Panc1 (cell line): ENCODE measurements at regions not wholly inside any gene's neighbourhood (a gene's known extent, or its start where the extent isn't known, plus 50 kb on each side); places are given as distances from the start of the nearest gene placed in this dataset.

Experiments
- ATAC-seq: fragments of 200-7000 bp; cut with Tn5 transposase; 2 replicates; pipeline ENCODE4 v1.9.1; 2020; ENCODE audit warnings: mild to moderate bottlenecking, moderate library complexity
- BruUV-seq: library from RNA; stranded (reverse); fragments of 400-500 nt; replicated peaks from 2 replicates; lab custom pipeline; 2021; lab: Mats Ljungman, UMichigan
- CTCF ChIA-PET: fragments of 300-600 bp; sonication (Branson Sonifier 250); formaldehyde crosslinking; loops from one replicate; lab custom pipeline; 2022; ENCODE audit warnings: antibody characterized with exemption; lab: Charles Lee
- POLR2A ChIA-PET: fragments of 300-600 bp; sonication (Branson Sonifier 250); formaldehyde crosslinking; loops from one replicate; lab custom pipeline; 2022; ENCODE audit warnings: antibody characterized with exemption; lab: Charles Lee
- DNase-seq: peaks from one replicate; pipeline ENCODE4 v3.0.0-alpha.2; 2010; ENCODE audit warnings: low read depth, low spot score
- H3K27ac ChIP-seq: 2 replicates; pipeline ENCODE4 v1.5.1; 2011; ENCODE audit warnings: mild to moderate bottlenecking, low read length, inconsistent platforms
- H3K27me3 ChIP-seq: fragments of 200-500 bp; sonication (Bioruptor generic); 2 replicates; pipeline ENCODE4 v1.6.0; 2014; ENCODE audit warnings: low read length, inconsistent platforms; ENCODE audit not compliant: control insufficient read depth, insufficient read depth
- H3K36me3 ChIP-seq: fragments of 200-500 bp; sonication (Bioruptor generic); 2 replicates; pipeline ENCODE4 v1.5.1; 2014; ENCODE audit warnings: inconsistent platforms, mild to moderate bottlenecking, low read length, moderate library complexity; ENCODE audit not compliant: control insufficient read depth, insufficient read depth
- H3K4me1 ChIP-seq: 2 replicates; pipeline ENCODE4 v1.5.1; 2011; ENCODE audit warnings: inconsistent platforms, mild to moderate bottlenecking, low read length, moderate library complexity; ENCODE audit not compliant: control insufficient read depth, insufficient read depth
- H3K4me3 ChIP-seq, 2 experiments: 2 replicates each; pipeline ENCODE4 v1.5.1; 2011 to 2012; ENCODE audit warnings: low read depth in 2 of 2, low read length in 2 of 2, mild to moderate bottlenecking in 2 of 2, inconsistent platforms in 1 of 2, moderate library complexity in 1 of 2
- H3K9me3 ChIP-seq: fragments of 200-500 bp; sonication (Bioruptor generic); 2 replicates; pipeline ENCODE4 v1.5.1; 2014; ENCODE audit warnings: low read depth, mild to moderate bottlenecking, inconsistent platforms, low read length, moderate library complexity; ENCODE audit not compliant: control insufficient read depth, insufficient read depth
- CTCF ChIP-seq: fragments of 450-650 bp; IDR thresholded peaks from 2 replicates; pipeline ENCODE4 v1.5.1; 2017; ENCODE audit warnings: mild to moderate bottlenecking
- POLR2AphosphoS5 ChIP-seq: IDR thresholded peaks from 2 replicates; pipeline ENCODE4 v1.6.1; 2012; ENCODE audit warnings: mild to moderate bottlenecking, low read depth, low read length, moderate library complexity
- SIN3A ChIP-seq: IDR thresholded peaks from 2 replicates; pipeline ENCODE4 v1.6.1; 2012; ENCODE audit warnings: low read depth, mild to moderate bottlenecking, low read length, moderate library complexity, borderline replicate concordance; ENCODE audit not compliant: insufficient read depth
- TCF7L2 ChIP-seq: IDR thresholded peaks from 2 replicates; pipeline ENCODE4 v1.6.1; 2011; ENCODE audit warnings: mild to moderate bottlenecking, low read depth, low read length, inconsistent platforms
- in situ Hi-C: cut with HindIII; loops from 2 replicates; pipeline ENCODE4 v1.10.0; 2016; ENCODE audit warnings: low sequenced_read_pairs, low pct_unique_long_range_greater_than_20kb
- intact Hi-C: fragments of 100-400 bp; cut with micrococcal nuclease; formaldehyde crosslinking; loops from one replicate; pipeline ENCODE4 v1.10.0; 2022; ENCODE audit not compliant: unreplicated experiment
- TF ChIP-seq, protein P1 (sequence below), 2 experiments: IDR thresholded peaks; 2 replicates each; pipeline ENCODE4 v1.6.1; 2011 to 2012; ENCODE audit warnings: low read depth in 2 of 2, control low read depth in 1 of 2, low read length in 1 of 2, mild to moderate bottlenecking in 1 of 2, moderate library complexity in 1 of 2; ENCODE audit not compliant: insufficient read depth in 1 of 2

- no peak for TF ChIP-seq TCF7L2
- Histone ChIP-seq H3K4me3 (no peak overlapping the region), H3K9me3 (no peaks in the 10 kb centered on the region), H3K27ac (no peak overlapping the region), H3K36me3 (no peaks in the 10 kb centered on the region), H3K4me1 (no peaks in the 10 kb centered on the region), H3K27me3 (no peaks in the 10 kb centered on the region)
- no peak for ATAC-seq
- intact Hi-C loops (no loop called here), in situ Hi-C loops (no loop called here)
- POLR2A ChIA-PET: no interaction called here
- no peak for DNase-seq
- BruUV-seq: no TSS peak
- CTCF ChIA-PET: no interaction called here
Measured at GRCh38 chr14:98227727-98228111, 1044.3 kb downstream of the BCL11B start.

- TF ChIP-seq, protein P1, sequence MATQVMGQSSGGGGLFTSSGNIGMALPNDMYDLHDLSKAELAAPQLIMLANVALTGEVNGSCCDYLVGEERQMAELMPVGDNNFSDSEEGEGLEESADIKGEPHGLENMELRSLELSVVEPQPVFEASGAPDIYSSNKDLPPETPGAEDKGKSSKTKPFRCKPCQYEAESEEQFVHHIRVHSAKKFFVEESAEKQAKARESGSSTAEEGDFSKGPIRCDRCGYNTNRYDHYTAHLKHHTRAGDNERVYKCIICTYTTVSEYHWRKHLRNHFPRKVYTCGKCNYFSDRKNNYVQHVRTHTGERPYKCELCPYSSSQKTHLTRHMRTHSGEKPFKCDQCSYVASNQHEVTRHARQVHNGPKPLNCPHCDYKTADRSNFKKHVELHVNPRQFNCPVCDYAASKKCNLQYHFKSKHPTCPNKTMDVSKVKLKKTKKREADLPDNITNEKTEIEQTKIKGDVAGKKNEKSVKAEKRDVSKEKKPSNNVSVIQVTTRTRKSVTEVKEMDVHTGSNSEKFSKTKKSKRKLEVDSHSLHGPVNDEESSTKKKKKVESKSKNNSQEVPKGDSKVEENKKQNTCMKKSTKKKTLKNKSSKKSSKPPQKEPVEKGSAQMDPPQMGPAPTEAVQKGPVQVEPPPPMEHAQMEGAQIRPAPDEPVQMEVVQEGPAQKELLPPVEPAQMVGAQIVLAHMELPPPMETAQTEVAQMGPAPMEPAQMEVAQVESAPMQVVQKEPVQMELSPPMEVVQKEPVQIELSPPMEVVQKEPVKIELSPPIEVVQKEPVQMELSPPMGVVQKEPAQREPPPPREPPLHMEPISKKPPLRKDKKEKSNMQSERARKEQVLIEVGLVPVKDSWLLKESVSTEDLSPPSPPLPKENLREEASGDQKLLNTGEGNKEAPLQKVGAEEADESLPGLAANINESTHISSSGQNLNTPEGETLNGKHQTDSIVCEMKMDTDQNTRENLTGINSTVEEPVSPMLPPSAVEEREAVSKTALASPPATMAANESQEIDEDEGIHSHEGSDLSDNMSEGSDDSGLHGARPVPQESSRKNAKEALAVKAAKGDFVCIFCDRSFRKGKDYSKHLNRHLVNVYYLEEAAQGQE (IDR thresholded peaks at IDR 0.05; ENCODE audit: insufficient read depth in 1 of 2, low read depth in 2 of 2, low read length in 1 of 2): no peak
- no peak for TF ChIP-seq SIN3A
- TF ChIP-seq CTCF: no peak
- no peak for TF ChIP-seq POLR2AphosphoS5
- TF ChIP-seq TCF7L2: no peak
- Histone ChIP-seq H3K4me1 (no peaks in the 10 kb centered on the region), H3K36me3 (no peaks in the 10 kb centered on the region), H3K4me3 (no peak overlapping the region), H3K27ac (no peak overlapping the region), H3K9me3 (no peaks in the 10 kb centered on the region), H3K27me3 (peaks cover 2% of the 10 kb centered on the region; the same call in 1 of the 2 replicates)
- in situ Hi-C loops: no loop called here
- intact Hi-C loops: no loop called here
- BruUV-seq: no TSS peak
- ChIA-PET POLR2A (interaction anchor here (0.6 kb wide), 1 partner anchor 88 kb away, joined by 4 read pairs; no protein-coding TSS in a partner anchor), CTCF (no interaction called here)
- DNase-seq (no peak), ATAC-seq (no peak)
Measured at GRCh38 chr14:98229656-98230366, 1042.2 kb downstream of the BCL11B start.

DNA sequence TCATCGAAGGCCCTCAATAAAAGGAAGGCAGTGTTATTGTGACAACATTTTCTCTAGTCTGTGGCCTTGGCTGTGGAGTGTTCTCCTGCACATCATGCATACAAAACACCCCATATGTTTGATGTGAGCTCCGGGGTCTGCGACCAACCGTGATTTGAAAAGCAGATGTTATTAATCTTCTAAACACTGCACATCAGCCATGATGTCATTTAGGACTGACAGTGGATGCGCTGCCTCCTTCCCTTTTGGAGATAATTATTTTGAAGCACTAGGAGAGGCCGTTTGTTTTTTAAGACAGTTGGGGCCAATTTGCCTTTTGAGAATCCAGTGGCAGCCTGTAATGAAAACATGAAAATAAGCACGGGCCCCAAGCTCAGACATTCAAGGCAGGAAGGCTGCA lies 1041.6 kb downstream of the BCL11B start:
- H3K9me3 ChIP-seq: no peaks in the 10 kb centered on the region
- H3K36me3 ChIP-seq: no peaks in the 10 kb centered on the region
- no peak overlapping the region for H3K27ac ChIP-seq
- ChIA-PET CTCF (no interaction called here), POLR2A (no interaction called here)
- H3K27me3 ChIP-seq: peaks cover 2% of the 10 kb centered on the region; the same call in 1 of the 2 replicates
- BruUV-seq: no TSS peak
- intact Hi-C loops: no loop called here
- ATAC-seq (no peak), DNase-seq (no peak)
- no peaks in the 10 kb centered on the region for H3K4me1 ChIP-seq
- TF ChIP-seq TCF7L2 (no peak), SIN3A (no peak), CTCF (no peak)
- TF ChIP-seq, protein P1 (IDR thresholded peaks at IDR 0.05; ENCODE audit: insufficient read depth in 1 of 2, low read depth in 2 of 2, low read length in 1 of 2): no peak
- in situ Hi-C loops: no loop called here
- H3K4me3 ChIP-seq: no peak overlapping the region
